Testis (tissue), 2 donors: ENCODE measurements at regions not wholly inside any gene's neighbourhood (a gene's known extent, or its start where the extent isn't known, plus 50 kb on each side); places are given as distances from the start of the nearest gene placed in this dataset.

Experiments used
- DNase-seq: peaks from one replicate; pipeline ENCODE4 v3.0.0-alpha.2; 2019
- H3K27ac ChIP-seq, 2 donors: fragments of 200-600 bp; sonication (generic); one replicate each; pipeline ENCODE4 v1.5.1; 2019
- H3K27me3 ChIP-seq: fragments of 200-600 bp; sonication (generic); one replicate; pipeline ENCODE4 v1.5.1; 2019
- H3K36me3 ChIP-seq: fragments of 200-600 bp; sonication (generic); one replicate; pipeline ENCODE4 v1.5.1; 2017; ENCODE audit warnings: low read depth; ENCODE audit errors: missing control alignments
- H3K4me1 ChIP-seq: fragments of 200-600 bp; sonication (generic); one replicate; pipeline ENCODE4 v1.5.1; 2019
- H3K4me3 ChIP-seq, 2 donors: fragments of 200-600 bp; sonication (generic); one replicate each; pipeline ENCODE4 v1.5.1; 2017 to 2019
- H3K9me3 ChIP-seq: fragments of 200-600 bp; sonication (generic); one replicate; pipeline ENCODE4 v1.5.1; 2017
- POLR2A ChIP-seq: fragments of 450-650 bp; IDR thresholded peaks from one replicate; pipeline ENCODE4 v1.6.1; 2017; ENCODE audit warnings: antibody characterized with exemption, mild to moderate bottlenecking, moderate library complexity
- WGBS, 2 donors: methylation state at CpG; one replicate each; pipeline ENCODE4 v1.1.5; 2018; 5-methylcytosine and 5-hydroxymethylcytosine counted together
- intact Hi-C: fragments of 100-400 bp; cut with DNase I; formaldehyde crosslinking; loops from one replicate; pipeline ENCODE4 v1.15.1; 2023; ENCODE audit warnings: low total_unique reads
- TF ChIP-seq, protein P1 (sequence below), 3 experiments: fragments of 450-650 bp in 2 of 3; fragments of 200-600 bp in 1 of 3; sonication (generic) in 1 of 3; IDR thresholded peaks; one replicate each; pipeline ENCODE4 v1.5.1; 2016 to 2019; ENCODE audit warnings: antibody characterized with exemption in 3 of 3, mild to moderate bottlenecking in 2 of 3, moderate library complexity in 1 of 3

GRCh38 chr5:73253047-73253660, 80.2 kb downstream of the TMEM174 start:
- no peaks in the 10 kb centered on the region for H3K27me3 ChIP-seq
- H3K36me3 ChIP-seq, result no peaks in the 10 kb centered on the region
- TF ChIP-seq, protein P1, sequence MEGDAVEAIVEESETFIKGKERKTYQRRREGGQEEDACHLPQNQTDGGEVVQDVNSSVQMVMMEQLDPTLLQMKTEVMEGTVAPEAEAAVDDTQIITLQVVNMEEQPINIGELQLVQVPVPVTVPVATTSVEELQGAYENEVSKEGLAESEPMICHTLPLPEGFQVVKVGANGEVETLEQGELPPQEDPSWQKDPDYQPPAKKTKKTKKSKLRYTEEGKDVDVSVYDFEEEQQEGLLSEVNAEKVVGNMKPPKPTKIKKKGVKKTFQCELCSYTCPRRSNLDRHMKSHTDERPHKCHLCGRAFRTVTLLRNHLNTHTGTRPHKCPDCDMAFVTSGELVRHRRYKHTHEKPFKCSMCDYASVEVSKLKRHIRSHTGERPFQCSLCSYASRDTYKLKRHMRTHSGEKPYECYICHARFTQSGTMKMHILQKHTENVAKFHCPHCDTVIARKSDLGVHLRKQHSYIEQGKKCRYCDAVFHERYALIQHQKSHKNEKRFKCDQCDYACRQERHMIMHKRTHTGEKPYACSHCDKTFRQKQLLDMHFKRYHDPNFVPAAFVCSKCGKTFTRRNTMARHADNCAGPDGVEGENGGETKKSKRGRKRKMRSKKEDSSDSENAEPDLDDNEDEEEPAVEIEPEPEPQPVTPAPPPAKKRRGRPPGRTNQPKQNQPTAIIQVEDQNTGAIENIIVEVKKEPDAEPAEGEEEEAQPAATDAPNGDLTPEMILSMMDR (IDR thresholded peaks at IDR 0.05), result no peak
- no peak for TF ChIP-seq POLR2A
- no peak overlapping the region for H3K4me3 ChIP-seq
- no peaks in the 10 kb centered on the region for H3K4me1 ChIP-seq
- DNase-seq, result no peak
- H3K9me3 ChIP-seq, result no peaks in the 10 kb centered on the region
- H3K27ac ChIP-seq, result no peak overlapping the region
- intact Hi-C loops, result no loop called here
- 90 to 96% methylated on average over 3 of the region's 3 CpGs for WGBS, 2 donors

GRCh38 chr5:73250645-73251044, 77.7 kb downstream of the TMEM174 start:
- intact Hi-C loops, result no loop called here
- no peaks in the 10 kb centered on the region for H3K4me1 ChIP-seq
- H3K9me3 ChIP-seq, result no peaks in the 10 kb centered on the region
- DNase-seq, result no peak
- H3K27ac ChIP-seq, result no peak overlapping the region
- no peak overlapping the region for H3K4me3 ChIP-seq
- WGBS, 2 donors, result 79 to 81% methylated on average over 2 of the region's 2 CpGs
- H3K27me3 ChIP-seq, result no peaks in the 10 kb centered on the region
- TF ChIP-seq POLR2A, result no peak
- TF ChIP-seq, protein P1 (IDR thresholded peaks at IDR 0.05), result no peak
- no peaks in the 10 kb centered on the region for H3K36me3 ChIP-seq

DNA sequence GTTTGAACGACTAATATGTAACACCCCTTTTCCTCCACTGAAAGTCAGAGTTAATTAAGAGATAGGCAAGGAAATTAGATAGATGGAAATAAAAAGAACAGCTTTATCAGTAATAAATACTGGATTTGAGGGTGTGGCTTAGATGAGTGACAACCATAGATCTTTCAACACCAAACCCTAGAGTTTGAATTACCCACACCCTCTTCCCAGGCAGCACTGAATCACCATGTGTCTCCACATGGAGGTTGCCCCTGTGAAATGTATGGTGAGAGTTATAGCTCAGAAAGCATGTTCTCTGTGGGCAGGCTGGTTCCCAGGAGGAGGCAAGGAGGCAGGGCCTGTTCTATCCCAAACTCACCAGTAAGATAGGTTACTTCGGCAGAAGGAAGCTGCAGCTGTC, 69.7 kb downstream of the TMEM174 start:
- 84 to 88% methylated on average over 2 of the region's 2 CpGs for WGBS, 2 donors
- no peak for DNase-seq
- no peaks in the 10 kb centered on the region for H3K4me1 ChIP-seq
- TF ChIP-seq, protein P1 (IDR thresholded peaks at IDR 0.05), result no peak
- TF ChIP-seq POLR2A, result no peak
- H3K9me3 ChIP-seq, result no peaks in the 10 kb centered on the region
- no peaks in the 10 kb centered on the region for H3K27me3 ChIP-seq
- no peak overlapping the region for H3K27ac ChIP-seq
- intact Hi-C loops, result no loop called here
- H3K4me3 ChIP-seq, result no peak overlapping the region
- no peaks in the 10 kb centered on the region for H3K36me3 ChIP-seq

GRCh38 chr5:73238873-73239272, 65.9 kb downstream of the TMEM174 start:
- WGBS, 2 donors, result 90 to 93% methylated on average over 2 of the region's 2 CpGs
- no peaks in the 10 kb centered on the region for H3K9me3 ChIP-seq
- intact Hi-C loops, result no loop called here

More at GRCh38 chr5:73238873-73239272, 65.9 kb downstream of the TMEM174 start:
- no peak for TF ChIP-seq POLR2A
- TF ChIP-seq, protein P1 (IDR thresholded peaks at IDR 0.05), result no peak
- no peak for DNase-seq
- H3K4me3 ChIP-seq, result no peak overlapping the region
- no peak overlapping the region for H3K27ac ChIP-seq
- peaks cover 4% of the 10 kb centered on the region for H3K4me1 ChIP-seq
- H3K27me3 ChIP-seq, result no peaks in the 10 kb centered on the region
- no peaks in the 10 kb centered on the region for H3K36me3 ChIP-seq
